Renal cortex interstitium (tissue), 11 donors: ENCODE measurements at regions not wholly inside any gene's neighbourhood (a gene's known extent, or its start where the extent isn't known, plus 50 kb on each side); places are given as distances from the start of the nearest gene placed in this dataset.

Experiments
- DNase-seq, 11 donors: peaks; one replicate each; pipeline ENCODE4 v3.0.0-alpha.2; 2013; ENCODE audit warnings: low read depth in 9 of 11, low spot score in 4 of 11; ENCODE audit errors: extremely low read depth in 1 of 11

DNA sequence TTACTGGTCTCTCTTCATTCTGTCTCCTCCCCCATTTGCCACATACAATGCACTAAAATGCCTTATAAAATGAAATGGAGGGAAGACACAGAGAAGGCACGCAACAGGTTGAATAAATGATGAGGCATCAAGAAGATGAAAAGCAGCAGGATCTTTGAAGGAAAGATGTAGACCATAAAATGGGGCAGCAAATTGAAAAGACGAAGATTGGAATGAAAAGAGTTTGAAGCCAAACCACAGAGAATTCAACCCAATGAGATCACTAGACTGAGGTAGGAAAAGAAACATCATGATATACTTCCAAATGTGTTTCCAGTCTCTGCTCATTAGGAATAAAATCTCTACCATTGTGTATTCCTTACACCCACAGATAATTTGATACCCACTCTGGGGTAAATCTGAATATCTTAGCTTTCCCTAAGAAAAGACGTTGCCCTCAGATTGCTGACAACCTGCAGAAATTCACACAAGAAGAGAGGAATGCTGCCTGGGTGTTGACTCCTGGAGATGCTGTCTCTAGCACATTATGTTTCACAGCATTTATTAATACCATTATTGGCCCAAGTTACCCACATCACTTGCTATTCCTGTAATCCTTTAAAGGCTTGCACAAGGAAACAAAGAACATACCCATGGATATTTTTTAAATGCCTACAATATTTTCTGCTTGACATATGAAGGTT, 230.9 kb downstream of the LTN1 start:
- no peak for DNase-seq

DNA sequence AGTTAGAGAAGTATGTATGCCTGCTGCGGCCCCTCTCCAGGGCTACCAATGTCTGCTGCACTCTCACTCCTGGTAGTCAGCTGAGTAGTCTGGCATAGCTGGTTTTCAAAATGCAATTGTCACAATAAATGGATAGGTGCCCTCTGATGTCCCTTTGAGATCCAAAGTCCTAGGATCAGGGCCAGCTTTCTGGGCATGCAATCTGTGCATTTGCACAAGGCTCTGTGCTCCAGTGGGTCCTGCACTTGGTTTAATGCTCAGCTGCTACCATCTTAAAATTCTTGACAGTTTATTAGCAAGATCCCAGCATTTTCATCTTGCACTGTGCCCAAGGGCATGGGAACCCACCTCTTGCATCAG, 233.8 kb downstream of the LTN1 start:
- DNase-seq = no peak

DNA sequence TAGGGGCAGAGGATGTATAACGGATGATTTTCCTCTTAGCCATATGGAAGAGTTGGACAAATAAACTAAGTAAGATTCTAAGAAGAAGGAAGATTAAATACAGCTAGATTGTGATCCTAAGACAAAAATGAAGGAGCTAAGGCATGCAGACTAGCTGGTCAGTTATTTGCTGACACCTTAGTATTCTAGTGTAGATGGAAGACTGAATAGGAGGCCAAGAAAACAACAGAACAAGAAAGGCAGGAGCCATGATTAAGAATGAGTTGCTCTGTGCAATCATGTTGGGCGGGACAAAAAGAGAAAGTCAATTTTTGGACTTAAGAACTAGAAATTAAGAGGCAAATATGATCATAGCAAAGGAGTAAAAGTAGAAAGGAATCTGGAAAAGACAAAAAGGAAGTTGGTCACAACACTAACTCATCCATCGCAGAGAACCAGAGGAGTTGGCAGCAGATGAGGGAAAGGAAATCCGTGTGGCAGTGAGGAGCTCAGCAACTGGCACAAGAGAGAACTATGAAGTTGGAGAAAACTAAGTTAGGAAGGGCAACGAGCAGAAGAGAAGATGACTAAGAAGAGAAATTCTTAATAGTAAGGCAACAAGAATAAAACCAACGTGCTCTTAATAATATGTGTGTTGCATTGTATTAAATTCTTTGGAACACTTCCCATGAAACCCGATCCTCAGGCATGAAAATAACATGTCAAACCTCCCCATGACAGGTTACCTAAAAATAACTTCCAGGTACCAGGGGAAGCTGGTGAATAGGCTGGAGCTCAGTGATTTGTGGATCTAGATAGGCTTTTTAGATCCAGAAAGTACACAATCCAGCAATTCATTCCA, 234.4 kb downstream of the LTN1 start:
- DNase-seq = no peak

DNA sequence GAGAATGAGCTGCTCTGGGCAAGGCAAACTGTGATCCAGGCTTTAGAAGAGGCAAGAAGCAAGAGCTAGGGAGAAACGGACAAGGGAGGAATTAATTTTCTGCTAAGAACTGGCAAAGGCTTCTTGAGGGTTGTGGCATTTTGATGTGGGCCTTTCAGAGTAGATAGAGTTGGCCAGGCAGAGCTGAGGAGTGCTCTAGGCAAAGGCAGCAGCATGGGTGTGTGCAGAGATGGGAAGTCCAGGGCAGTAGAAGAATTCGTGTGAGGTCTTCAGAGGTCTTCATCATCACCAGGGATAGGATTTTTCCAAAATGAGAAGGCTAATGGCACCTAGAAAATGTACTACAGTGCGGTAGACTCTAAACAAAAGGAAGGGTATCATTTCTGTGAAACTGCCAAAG, 237.8 kb downstream of the LTN1 start:
- DNase-seq = no peak

GRCh38 chr21:28754127-28754611, 238.5 kb downstream of the LTN1 start:
- DNase-seq = no peak

- DNase-seq = no peak
Measured at GRCh38 chr21:28752131-28752530, 240.5 kb downstream of the LTN1 start.

DNA sequence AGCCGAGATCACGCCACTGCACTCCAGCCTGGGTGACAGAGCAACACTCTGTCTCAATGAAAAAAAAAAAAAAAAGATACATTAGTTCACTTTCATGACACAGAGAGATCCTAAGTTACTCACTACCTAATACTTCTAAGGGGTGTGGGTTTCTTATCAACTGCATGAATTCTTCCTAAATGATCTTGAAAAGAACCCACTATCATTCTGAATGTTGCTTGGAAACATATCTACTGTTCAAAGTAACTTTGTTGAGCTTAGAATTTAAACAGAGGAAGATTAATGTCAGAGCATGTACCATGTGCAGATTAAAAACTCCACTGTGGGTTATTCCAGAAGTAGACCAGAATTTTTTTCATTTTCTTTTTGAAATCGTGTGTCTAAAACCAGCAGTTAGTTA, 241.5 kb downstream of the LTN1 start:
- DNase-seq = no peak

- DNase-seq = no peak
Measured at GRCh38 chr21:28750565-28750964, 242.1 kb downstream of the LTN1 start.

DNA sequence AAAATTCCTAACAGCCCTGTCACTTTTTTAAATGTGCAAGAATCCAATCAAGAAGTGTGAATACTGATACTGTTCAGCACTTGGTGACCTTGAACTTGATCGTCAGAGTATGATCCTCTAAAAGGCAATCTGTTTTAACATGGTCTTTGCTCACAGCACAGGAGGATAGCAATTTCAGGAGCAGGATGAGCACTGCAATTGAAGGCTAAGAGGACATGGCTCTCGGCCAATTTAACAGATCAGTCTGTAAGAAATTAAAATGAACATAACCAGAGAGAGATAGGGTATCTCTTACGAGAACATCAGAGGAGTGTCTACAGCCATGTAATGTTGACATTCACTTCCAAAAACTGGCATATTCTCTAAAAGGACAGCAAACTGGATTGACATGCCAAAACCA, 243.1 kb downstream of the LTN1 start:
- no peak for DNase-seq

GRCh38 chr21:28747464-28747863, 245.2 kb downstream of the LTN1 start:
- DNase-seq = no peak

- DNase-seq = no peak
Measured at GRCh38 chr21:28746166-28746565, 246.5 kb downstream of the LTN1 start.

- peak; percentile 60 to 88 (median 79) for DNase-seq
Measured at GRCh38 chr21:28745131-28746016, 247.3 kb downstream of the LTN1 start.

DNA sequence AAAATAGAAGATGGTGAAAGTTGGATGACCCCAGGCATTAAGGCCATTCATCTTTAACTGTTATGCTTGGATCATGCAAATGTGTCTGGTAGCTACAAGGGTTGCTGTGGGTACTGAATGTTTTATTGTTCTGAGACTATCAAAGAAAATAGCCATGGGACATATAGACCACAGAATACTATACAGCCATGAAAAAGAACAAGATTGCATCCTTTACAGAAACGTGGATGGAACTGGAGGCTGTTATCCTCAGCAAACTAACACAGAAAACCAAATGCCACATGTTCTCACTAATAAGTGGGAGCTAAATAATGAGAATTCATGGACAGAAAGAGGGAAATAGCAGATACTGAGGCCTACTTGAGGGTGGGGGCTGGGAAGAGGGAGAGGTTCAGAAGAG, 249.0 kb downstream of the LTN1 start:
- DNase-seq = no peak

DNA sequence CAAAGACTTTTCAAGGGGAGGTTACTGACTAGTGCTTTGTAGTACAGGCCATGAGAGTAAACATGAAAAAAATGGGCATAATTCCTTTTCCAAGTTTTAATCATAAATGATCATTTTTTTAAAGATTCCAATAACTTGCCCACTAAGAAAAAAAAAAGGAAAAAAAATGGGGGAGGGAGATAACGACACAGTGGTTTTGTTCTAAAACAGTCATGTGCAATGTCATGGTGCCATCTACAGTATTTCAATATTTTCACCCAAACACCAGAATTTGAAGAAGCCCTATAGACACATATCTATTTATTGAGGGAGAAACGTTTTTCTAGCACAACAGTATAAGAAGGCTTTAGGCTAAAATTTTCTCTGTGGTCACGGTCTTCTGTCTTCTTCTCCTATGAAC, 250.2 kb downstream of the LTN1 start:
- no peak for DNase-seq

DNA sequence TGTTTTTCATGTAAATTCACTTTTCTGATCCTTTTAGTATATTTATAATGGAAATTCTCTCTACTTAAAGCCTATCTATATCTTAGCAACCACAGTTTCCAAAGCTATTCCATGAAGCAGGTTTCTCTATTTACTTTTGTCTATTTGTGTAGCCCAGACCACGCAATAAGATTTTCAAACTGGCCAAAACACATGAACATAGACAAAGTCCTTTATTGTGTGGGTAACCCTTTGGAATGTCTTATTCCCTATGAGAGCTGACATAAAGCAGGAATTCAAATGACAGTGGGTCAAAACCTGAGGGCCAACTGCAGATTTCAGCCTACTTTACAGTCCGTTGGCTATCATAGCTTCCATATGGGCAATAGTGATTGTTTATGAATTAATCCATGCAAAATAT, 252.6 kb downstream of the LTN1 start:
- DNase-seq = no peak

DNA sequence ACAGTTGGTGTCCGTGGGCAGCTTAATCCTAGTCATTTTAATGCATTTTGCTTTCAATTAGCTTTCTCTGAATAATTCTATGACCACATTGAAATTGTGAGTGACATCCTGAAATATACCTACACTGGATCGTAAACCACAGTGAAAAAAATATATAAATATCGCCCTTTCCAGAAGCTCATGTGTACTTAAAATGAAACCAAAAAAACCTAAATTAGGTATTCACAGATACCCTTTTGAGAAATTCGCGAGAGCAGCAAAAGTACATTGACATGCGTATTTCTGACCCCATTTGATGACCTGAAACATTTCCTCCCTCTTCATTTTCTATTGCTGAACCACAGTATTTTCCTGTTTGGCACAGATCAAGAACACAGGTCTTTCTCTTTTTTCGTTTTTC, 253.8 kb downstream of the LTN1 start:
- no peak for DNase-seq

DNA sequence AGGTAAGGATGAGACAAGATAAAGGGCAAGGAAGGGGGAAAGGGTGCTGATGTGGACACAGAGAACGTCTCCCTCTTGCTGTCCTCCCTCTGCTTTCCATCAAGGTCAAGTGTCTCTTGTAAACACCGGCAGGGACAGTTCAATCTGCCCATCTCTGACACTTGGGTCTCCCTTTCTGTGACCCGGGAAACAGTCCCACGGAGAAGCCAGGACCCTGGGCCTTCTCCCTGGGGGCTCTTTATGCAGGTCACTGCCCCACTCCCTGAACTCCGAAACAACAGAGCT, 254.3 kb downstream of the LTN1 start:
- DNase-seq = no peak

DNA sequence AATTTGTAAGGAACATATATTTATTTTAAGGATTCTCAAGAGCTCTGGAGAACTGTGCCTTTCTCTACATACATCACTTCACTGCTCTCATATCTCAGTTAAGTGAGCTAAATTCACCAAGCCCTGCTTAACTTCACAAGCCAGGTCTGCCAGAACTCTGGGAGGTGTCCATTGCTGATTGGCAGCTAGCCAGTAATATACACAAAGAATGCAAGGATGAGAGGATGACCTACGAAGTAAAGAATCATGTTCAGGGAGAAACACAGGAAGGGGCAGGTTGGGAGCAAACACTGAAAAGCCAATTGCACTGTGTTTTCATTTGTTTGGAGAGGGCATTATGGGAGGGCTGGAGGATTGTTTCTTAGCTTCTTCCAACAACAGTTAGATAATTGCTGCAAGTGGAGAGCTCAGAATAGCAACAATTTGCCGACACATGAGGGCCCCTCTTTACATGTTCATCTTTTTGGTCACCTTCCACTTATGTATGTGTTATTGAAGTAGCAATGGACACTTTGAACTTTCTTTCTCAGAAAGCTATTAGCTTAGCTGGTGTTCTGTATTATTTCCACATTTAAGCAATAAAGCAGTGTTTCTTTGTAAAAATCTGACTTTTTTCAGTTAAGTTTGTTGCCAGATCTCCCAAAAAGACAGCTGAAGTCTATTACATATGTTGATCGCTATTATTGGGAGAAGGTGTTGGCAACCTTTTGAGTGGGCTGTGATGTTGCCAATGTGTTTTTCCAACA, 254.8 kb downstream of the LTN1 start:
- DNase-seq = no peak

- no peak for DNase-seq
Measured at GRCh38 chr21:28734522-28735175, 258.0 kb downstream of the LTN1 start.
